ENCODE measurements at regions not wholly inside any gene's neighbourhood (a gene's known extent, or its start where the extent isn't known, plus 50 kb on each side); places are given as distances from the start of the nearest gene placed in this dataset.

DNA sequence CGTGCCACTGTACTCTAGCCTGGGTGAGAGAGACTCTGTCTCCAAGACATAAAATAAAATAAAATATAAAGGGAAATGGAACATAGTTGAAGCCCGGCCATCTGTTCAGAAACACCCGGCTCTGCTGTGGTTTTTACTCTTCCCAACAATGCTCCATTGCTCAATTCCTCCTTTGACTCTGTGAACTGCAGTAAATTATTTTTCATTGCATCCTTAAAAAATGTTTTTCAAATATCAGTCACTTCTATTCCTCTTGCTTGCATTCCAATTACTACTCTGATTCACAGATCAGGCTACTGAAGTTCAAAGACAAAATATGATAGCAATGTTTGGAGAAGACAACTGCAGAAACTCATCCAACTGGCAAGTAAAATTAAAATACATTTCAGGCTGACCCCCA is 983.0 kb downstream of the SORCS1 start:
- no peak overlapping the region for H3K4me3 ChIP-seq (ENCODE audit: low read length)
- H3K9ac ChIP-seq (ENCODE audit: low read length), result no peak overlapping the region
- H3K27me3 ChIP-seq (ENCODE audit: low read depth, low read length), result no peaks in the 10 kb centered on the region
- TF ChIP-seq, protein P1, sequence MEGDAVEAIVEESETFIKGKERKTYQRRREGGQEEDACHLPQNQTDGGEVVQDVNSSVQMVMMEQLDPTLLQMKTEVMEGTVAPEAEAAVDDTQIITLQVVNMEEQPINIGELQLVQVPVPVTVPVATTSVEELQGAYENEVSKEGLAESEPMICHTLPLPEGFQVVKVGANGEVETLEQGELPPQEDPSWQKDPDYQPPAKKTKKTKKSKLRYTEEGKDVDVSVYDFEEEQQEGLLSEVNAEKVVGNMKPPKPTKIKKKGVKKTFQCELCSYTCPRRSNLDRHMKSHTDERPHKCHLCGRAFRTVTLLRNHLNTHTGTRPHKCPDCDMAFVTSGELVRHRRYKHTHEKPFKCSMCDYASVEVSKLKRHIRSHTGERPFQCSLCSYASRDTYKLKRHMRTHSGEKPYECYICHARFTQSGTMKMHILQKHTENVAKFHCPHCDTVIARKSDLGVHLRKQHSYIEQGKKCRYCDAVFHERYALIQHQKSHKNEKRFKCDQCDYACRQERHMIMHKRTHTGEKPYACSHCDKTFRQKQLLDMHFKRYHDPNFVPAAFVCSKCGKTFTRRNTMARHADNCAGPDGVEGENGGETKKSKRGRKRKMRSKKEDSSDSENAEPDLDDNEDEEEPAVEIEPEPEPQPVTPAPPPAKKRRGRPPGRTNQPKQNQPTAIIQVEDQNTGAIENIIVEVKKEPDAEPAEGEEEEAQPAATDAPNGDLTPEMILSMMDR (IDR thresholded peaks at IDR 0.05; ENCODE audit: low read depth, low read length), result no peak
- no peak for TF ChIP-seq EZH2phosphoT487 (IDR thresholded peaks at IDR 0.05; ENCODE audit: low read depth)
- no peaks in the 10 kb centered on the region for H3K9me3 ChIP-seq (ENCODE audit: insufficient read depth, low read length)
- H4K20me1 ChIP-seq (ENCODE audit: insufficient read depth, low read length), result no peaks in the 10 kb centered on the region
- H3K36me3 ChIP-seq (replicated peaks; ENCODE audit: low read depth, low read length), result no peaks in the 10 kb centered on the region
- no peaks in the 10 kb centered on the region for H3K79me2 ChIP-seq (ENCODE audit: low read length)
- no peak overlapping the region for H3K4me2 ChIP-seq (ENCODE audit: low read length)
- no peaks in the 10 kb centered on the region for H3K4me1 ChIP-seq (ENCODE audit: low read length)
- no peak overlapping the region for H3K27ac ChIP-seq (ENCODE audit: low read length)
- H2AFZ ChIP-seq (ENCODE audit: low read depth, low read length), result no peak overlapping the region

- no peaks in the 10 kb centered on the region for H3K9me3 ChIP-seq (ENCODE audit: insufficient read depth, low read length)
- no peak overlapping the region for H2AFZ ChIP-seq (ENCODE audit: low read depth, low read length)
- H3K27me3 ChIP-seq (ENCODE audit: low read depth, low read length), result no peaks in the 10 kb centered on the region
- no peaks in the 10 kb centered on the region for H3K36me3 ChIP-seq (replicated peaks; ENCODE audit: low read depth, low read length)
- H3K9ac ChIP-seq (ENCODE audit: low read length), result no peak overlapping the region
- H4K20me1 ChIP-seq (ENCODE audit: insufficient read depth, low read length), result no peaks in the 10 kb centered on the region
- no peak overlapping the region for H3K4me3 ChIP-seq (ENCODE audit: low read length)
- H3K79me2 ChIP-seq (ENCODE audit: low read length), result no peaks in the 10 kb centered on the region
- TF ChIP-seq, protein P1 (IDR thresholded peaks at IDR 0.05; ENCODE audit: low read depth, low read length), result no peak
- no peak for TF ChIP-seq EZH2phosphoT487 (IDR thresholded peaks at IDR 0.05; ENCODE audit: low read depth)
- no peak overlapping the region for H3K27ac ChIP-seq (ENCODE audit: low read length)
- H3K4me2 ChIP-seq (ENCODE audit: low read length), result no peak overlapping the region
- no peaks in the 10 kb centered on the region for H3K4me1 ChIP-seq (ENCODE audit: low read length)
Observed at GRCh38 chr10:106179430-106179829, 985.1 kb downstream of the SORCS1 start.

DNA sequence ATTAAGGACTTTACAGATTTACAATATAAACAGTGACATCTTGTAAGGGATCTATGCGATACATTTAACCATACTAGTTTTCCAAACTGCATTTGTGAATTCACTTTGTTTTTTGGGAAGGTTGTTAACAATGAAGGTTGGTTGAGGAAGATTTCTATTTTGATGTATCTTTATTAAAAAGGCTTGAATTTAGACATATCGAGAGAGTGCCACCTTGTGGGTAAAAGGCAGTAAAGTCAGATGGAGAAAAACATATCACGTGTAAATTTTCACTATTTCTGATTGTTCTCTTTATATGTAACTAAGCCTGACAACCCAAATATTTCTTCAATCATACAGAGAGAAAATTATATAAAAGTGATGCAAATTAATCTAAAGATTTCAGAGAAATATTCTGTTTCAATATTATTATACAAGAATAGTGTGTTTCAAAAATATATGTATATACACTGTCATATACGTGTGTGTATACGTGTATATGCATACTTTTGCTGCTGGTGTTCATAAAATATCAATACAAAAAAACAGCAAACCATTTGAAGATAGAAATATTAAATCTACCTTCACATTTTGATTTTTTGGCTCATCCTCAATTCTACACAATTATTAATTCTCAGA is 988.6 kb downstream of the SORCS1 start:
- Histone ChIP-seq H3K79me2 (ENCODE audit: low read length) (no peaks in the 10 kb centered on the region), H3K27me3 (ENCODE audit: low read depth, low read length) (no peaks in the 10 kb centered on the region), H2AFZ (ENCODE audit: low read depth, low read length) (no peak overlapping the region)

GRCh38 chr10:106173838-106174237 is 990.7 kb downstream of the SORCS1 start:
- Histone ChIP-seq H3K4me1 (ENCODE audit: low read length) (no peaks in the 10 kb centered on the region), H3K27me3 (ENCODE audit: low read depth, low read length) (no peaks in the 10 kb centered on the region), H2AFZ (ENCODE audit: low read depth, low read length) (no peak overlapping the region), H3K9me3 (ENCODE audit: insufficient read depth, low read length) (no peaks in the 10 kb centered on the region), H3K4me2 (ENCODE audit: low read length) (no peak overlapping the region), H3K9ac (ENCODE audit: low read length) (no peak overlapping the region), H4K20me1 (ENCODE audit: insufficient read depth, low read length) (no peaks in the 10 kb centered on the region), H3K79me2 (ENCODE audit: low read length) (no peaks in the 10 kb centered on the region), H3K36me3 (replicated peaks; ENCODE audit: low read depth, low read length) (no peaks in the 10 kb centered on the region), H3K4me3 (ENCODE audit: low read length) (no peak overlapping the region), H3K27ac (ENCODE audit: low read length) (no peak overlapping the region)
- no peak for TF ChIP-seq EZH2phosphoT487 (IDR thresholded peaks at IDR 0.05; ENCODE audit: low read depth)
- TF ChIP-seq, protein P1 (IDR thresholded peaks at IDR 0.05; ENCODE audit: low read depth, low read length), result no peak

More for the DNA sequence above, 988.6 kb downstream of the SORCS1 start:
- H3K4me1 ChIP-seq (ENCODE audit: low read length), result no peaks in the 10 kb centered on the region
- no peak overlapping the region for H3K27ac ChIP-seq (ENCODE audit: low read length)
- H3K9me3 ChIP-seq (ENCODE audit: insufficient read depth, low read length), result no peaks in the 10 kb centered on the region
- H3K36me3 ChIP-seq (replicated peaks; ENCODE audit: low read depth, low read length), result no peaks in the 10 kb centered on the region
- no peaks in the 10 kb centered on the region for H4K20me1 ChIP-seq (ENCODE audit: insufficient read depth, low read length)
- TF ChIP-seq, protein P1 (IDR thresholded peaks at IDR 0.05; ENCODE audit: low read depth, low read length), result peak; percentile 59
- no peak for TF ChIP-seq EZH2phosphoT487 (IDR thresholded peaks at IDR 0.05; ENCODE audit: low read depth)
- no peak overlapping the region for H3K4me3 ChIP-seq (ENCODE audit: low read length)
- H3K4me2 ChIP-seq (ENCODE audit: low read length), result no peak overlapping the region
- H3K9ac ChIP-seq (ENCODE audit: low read length), result no peak overlapping the region

Measured in OCI-LY3 (cell line).